H9 (cell line): ENCODE measurements at regions not wholly inside any gene's neighbourhood (a gene's known extent, or its start where the extent isn't known, plus 50 kb on each side); places are given as distances from the start of the nearest gene placed in this dataset.

Experiments used
- DNase-seq: peaks from one replicate; pipeline ENCODE4 v3.0.0-alpha.2; 2017
- H2AFZ ChIP-seq: one replicate; pipeline ENCODE4 v1.6.1; 2013; ENCODE audit warnings: mild to moderate bottlenecking, low read length, control low read depth, moderate library complexity
- H2AK5ac ChIP-seq: 2 replicates; pipeline ENCODE4 v1.6.1; 2013; ENCODE audit warnings: low read length, control low read depth, mixed read lengths; ENCODE audit not compliant: insufficient read length
- H2BK120ac ChIP-seq: one replicate; pipeline ENCODE4 v1.6.1; 2013; ENCODE audit warnings: low read depth, mild to moderate bottlenecking, low read length, control low read depth, inconsistent platforms; ENCODE audit not compliant: poor library complexity, severe bottlenecking
- H2BK12ac ChIP-seq: 2 replicates; pipeline ENCODE4 v1.6.1; 2013; ENCODE audit warnings: low read length, control low read depth, mixed read lengths, low read depth; ENCODE audit not compliant: insufficient read length
- H2BK15ac ChIP-seq: 2 replicates; pipeline ENCODE4 v1.6.1; 2013; ENCODE audit warnings: low read depth, low read length, control low read depth
- H2BK20ac ChIP-seq: one replicate; pipeline ENCODE4 v1.6.1; 2013; ENCODE audit warnings: low read depth, mild to moderate bottlenecking, low read length, control low read depth, inconsistent platforms; ENCODE audit not compliant: poor library complexity, severe bottlenecking
- H2BK5ac ChIP-seq: 2 replicates; pipeline ENCODE4 v1.6.1; 2013; ENCODE audit warnings: low read length, control low read depth, mixed read lengths; ENCODE audit not compliant: insufficient read length
- H3K14ac ChIP-seq: 2 replicates; pipeline ENCODE4 v1.6.1; 2013; ENCODE audit warnings: low read length, control low read depth; ENCODE audit not compliant: insufficient read depth
- H3K18ac ChIP-seq: 2 replicates; pipeline ENCODE4 v1.6.1; 2013; ENCODE audit warnings: low read depth, mild to moderate bottlenecking, mixed read lengths, low read length, control low read depth; ENCODE audit not compliant: insufficient read length
- H3K23ac ChIP-seq: 2 replicates; pipeline ENCODE4 v1.6.1; 2013; ENCODE audit warnings: low read length, control low read depth, mixed read lengths, low read depth; ENCODE audit not compliant: insufficient read length
- H3K23me2 ChIP-seq: 2 replicates; pipeline ENCODE4 v1.6.1; 2013; ENCODE audit warnings: low read depth, mild to moderate bottlenecking, mixed read lengths, low read length, control low read depth; ENCODE audit not compliant: insufficient read length, poor library complexity, severe bottlenecking
- H3K27ac ChIP-seq: 2 replicates; pipeline ENCODE4 v1.5.1; 2013; ENCODE audit warnings: low read length, control low read depth, mixed read lengths, low read depth; ENCODE audit not compliant: insufficient read length
- H3K27me3 ChIP-seq: 2 replicates; pipeline ENCODE4 v1.6.1; 2013; ENCODE audit warnings: low read length, control low read depth, inconsistent platforms; ENCODE audit not compliant: insufficient read depth
- H3K4ac ChIP-seq: 2 replicates; pipeline ENCODE4 v1.6.1; 2013; ENCODE audit warnings: low read depth, mild to moderate bottlenecking, control low read depth, inconsistent platforms, low read length, moderate library complexity
- H3K4me1 ChIP-seq: 2 replicates; pipeline ENCODE4 v1.6.1; 2013; ENCODE audit warnings: low read length, control low read depth, inconsistent platforms; ENCODE audit not compliant: insufficient read depth
- H3K4me2 ChIP-seq: 2 replicates; pipeline ENCODE4 v1.6.1; 2013; ENCODE audit warnings: low read length, control low read depth, mixed read lengths; ENCODE audit not compliant: insufficient read length, insufficient read depth
- H3K56ac ChIP-seq: 2 replicates; pipeline ENCODE4 v1.6.1; 2013; ENCODE audit warnings: low read depth, mild to moderate bottlenecking, mixed read lengths, low read length, control low read depth; ENCODE audit not compliant: insufficient read length
- H3K79me1 ChIP-seq: 2 replicates; pipeline ENCODE4 v1.6.1; 2013; ENCODE audit warnings: low read depth, mild to moderate bottlenecking, moderate library complexity, low read length, control low read depth, inconsistent platforms; ENCODE audit not compliant: insufficient read depth, poor library complexity, severe bottlenecking
- H3K79me2 ChIP-seq: 2 replicates; pipeline ENCODE4 v1.6.1; 2013; ENCODE audit warnings: low read length, control low read depth, inconsistent platforms; ENCODE audit not compliant: insufficient read depth
- H3K9ac ChIP-seq: 2 replicates; pipeline ENCODE4 v1.6.1; 2013; ENCODE audit warnings: low read length, control low read depth, mixed read lengths; ENCODE audit not compliant: insufficient read length; ENCODE audit errors: extremely low read depth
- H3K9me3 ChIP-seq: one replicate; pipeline ENCODE4 v1.6.1; 2013; ENCODE audit warnings: low read depth, low read length, inconsistent platforms; ENCODE audit not compliant: control insufficient read depth
- H3T11ph ChIP-seq: one replicate; pipeline ENCODE4 v1.6.1; 2013; ENCODE audit warnings: mild to moderate bottlenecking, low read length, control low read depth, inconsistent platforms
- H4K20me1 ChIP-seq: one replicate; pipeline ENCODE4 v1.6.1; 2013; ENCODE audit not compliant: control insufficient read depth, insufficient read length, insufficient read depth
- H4K5ac ChIP-seq: 2 replicates; pipeline ENCODE4 v1.6.1; 2013; ENCODE audit warnings: low read depth, mild to moderate bottlenecking, mixed read lengths, low read length, control low read depth; ENCODE audit not compliant: insufficient read length
- H4K8ac ChIP-seq: replicated peaks from 2 replicates; pipeline ENCODE4 v1.6.1; 2013; ENCODE audit warnings: low read length, control low read depth, mixed read lengths, low read depth; ENCODE audit not compliant: insufficient read length
- H4K91ac ChIP-seq: 2 replicates; pipeline ENCODE4 v1.6.1; 2013; ENCODE audit warnings: low read depth, mild to moderate bottlenecking, moderate library complexity, mixed read lengths, low read length, control low read depth; ENCODE audit not compliant: insufficient read length
- H3K27ac Mint-ChIP-seq, 3 experiments: 2 replicates in 2 of 3; 3 replicates in 1 of 3; pipeline ENCODE4 v1.8.0; 2020 to 2021; ENCODE audit warnings: mixed read lengths in 3 of 3, mild to moderate bottlenecking in 1 of 3, moderate library complexity in 1 of 3
- H3K27me3 Mint-ChIP-seq: 2 replicates; pipeline ENCODE4 v1.8.0; 2021; ENCODE audit warnings: low read depth, mild to moderate bottlenecking, moderate library complexity, mixed read lengths
- H3K36me3 Mint-ChIP-seq, 3 experiments: 2 replicates in 2 of 3; 3 replicates in 1 of 3; pipeline ENCODE4 v1.8.0; 2020 to 2021; ENCODE audit warnings: low read depth in 3 of 3, mixed read lengths in 3 of 3; ENCODE audit not compliant: insufficient read depth in 1 of 3
- H3K4me1 Mint-ChIP-seq, 2 experiments: 2 replicates each; pipeline ENCODE4 v1.8.0; 2020; ENCODE audit warnings: mixed read lengths in 2 of 2
- H3K4me3 Mint-ChIP-seq, 2 experiments: 2 replicates in 1 of 2; 3 replicates in 1 of 2; pipeline ENCODE4 v1.8.0; 2020 to 2021; ENCODE audit warnings: mild to moderate bottlenecking in 2 of 2, mixed read lengths in 2 of 2, moderate library complexity in 1 of 2
- H3K9me3 Mint-ChIP-seq, 2 experiments: 2 replicates in 1 of 2; 3 replicates in 1 of 2; pipeline ENCODE4 v1.8.0; 2020; ENCODE audit warnings: mild to moderate bottlenecking in 2 of 2, mixed read lengths in 2 of 2, moderate library complexity in 1 of 2
- WGBS: extraction: QIAGEN DNeasy Blood & Tissue Kit; methylation state at CpG from one replicate; pipeline ENCODE4 v1.1.7; 2013; ENCODE audit warnings: missing lambda C conversion rate, low lambda C conversion rate, mixed read lengths; ENCODE audit not compliant: insufficient read length; ENCODE audit errors: extremely low coverage; 5-methylcytosine and 5-hydroxymethylcytosine counted together
- TF ChIP-seq, protein P1 (sequence below): fragments of 200-600 bp; sonication (generic); conservative IDR thresholded peaks from 3 replicates; pipeline ENCODE4 v1.8.0; 2021; ENCODE audit warnings: antibody characterized with exemption, mild to moderate bottlenecking

- Histone ChIP-seq H3K79me2 (no peaks in the 10 kb centered on the region), H2BK120ac (no peak overlapping the region), H3K27me3 (no peaks in the 10 kb centered on the region), H3K79me1 (no peaks in the 10 kb centered on the region), H3K9me3 (no peaks in the 10 kb centered on the region), H2BK20ac (no peak overlapping the region), H2BK15ac (no peak overlapping the region), H3K18ac (no peak overlapping the region), H3K9ac (no peak overlapping the region), H2BK12ac (no peak overlapping the region), H3K4me1 (peaks cover 2% of the 10 kb centered on the region; the same call in 1 of the 2 replicates), H3K4me2 (no peak overlapping the region), H4K5ac (no peak overlapping the region), H3K23me2 (no peaks in the 10 kb centered on the region), H2AK5ac (no peak overlapping the region), H3K27ac (no peak overlapping the region), H2BK5ac (no peak overlapping the region), H4K8ac (no peak overlapping the region), H3K56ac (no peak overlapping the region), H4K20me1 (no peaks in the 10 kb centered on the region), H2AFZ (peak overlapping the region; percentile 56), H3K23ac (no peak overlapping the region), H3T11ph (no peak overlapping the region), H3K14ac (no peak overlapping the region), H3K4ac (no peak overlapping the region), H4K91ac (no peak overlapping the region)
- Mint-ChIP-seq H3K27me3 (peaks cover 2% of the 10 kb centered on the region; the same call in 1 of the 2 replicates), H3K4me1 (peaks cover 6 to 12% of the 10 kb centered on the region in 2 experiments; a peak in 2 of 4 replicates), H3K36me3 (no peaks in the 10 kb centered on the region), H3K9me3 (no peaks in the 10 kb centered on the region), H3K4me3 (no peak overlapping the region), H3K27ac (peak overlapping the region in 2 of 3 experiments; percentile 38 to 76; a peak in 2 of 7 replicates)
- DNase-seq, result no peak
- no CpG with 5 or more reads among the region's 15 CpGs for WGBS
- TF ChIP-seq, protein P1, sequence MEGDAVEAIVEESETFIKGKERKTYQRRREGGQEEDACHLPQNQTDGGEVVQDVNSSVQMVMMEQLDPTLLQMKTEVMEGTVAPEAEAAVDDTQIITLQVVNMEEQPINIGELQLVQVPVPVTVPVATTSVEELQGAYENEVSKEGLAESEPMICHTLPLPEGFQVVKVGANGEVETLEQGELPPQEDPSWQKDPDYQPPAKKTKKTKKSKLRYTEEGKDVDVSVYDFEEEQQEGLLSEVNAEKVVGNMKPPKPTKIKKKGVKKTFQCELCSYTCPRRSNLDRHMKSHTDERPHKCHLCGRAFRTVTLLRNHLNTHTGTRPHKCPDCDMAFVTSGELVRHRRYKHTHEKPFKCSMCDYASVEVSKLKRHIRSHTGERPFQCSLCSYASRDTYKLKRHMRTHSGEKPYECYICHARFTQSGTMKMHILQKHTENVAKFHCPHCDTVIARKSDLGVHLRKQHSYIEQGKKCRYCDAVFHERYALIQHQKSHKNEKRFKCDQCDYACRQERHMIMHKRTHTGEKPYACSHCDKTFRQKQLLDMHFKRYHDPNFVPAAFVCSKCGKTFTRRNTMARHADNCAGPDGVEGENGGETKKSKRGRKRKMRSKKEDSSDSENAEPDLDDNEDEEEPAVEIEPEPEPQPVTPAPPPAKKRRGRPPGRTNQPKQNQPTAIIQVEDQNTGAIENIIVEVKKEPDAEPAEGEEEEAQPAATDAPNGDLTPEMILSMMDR, result no peak
Observed at GRCh38 chr3:30496066-30496966, 110.1 kb upstream of the TGFBR2 start.
